Left forelimb (tissue), 1 donor: ENCODE measurements at regions not wholly inside any gene's neighbourhood (a gene's known extent, or its start where the extent isn't known, plus 50 kb on each side); places are given as distances from the start of the nearest gene placed in this dataset.

Source experiments
- DNase-seq: peaks from one replicate; pipeline ENCODE4 v3.0.0-alpha.2; 2018; ENCODE audit warnings: low spot score

GRCh38 chr4:53693909-53694308 lies 102.6 kb upstream of the LNX1 start:
- no peak for DNase-seq

- DNase-seq = no peak
These were observed 102.1 kb upstream of the LNX1 start for GRCh38 chr4:53693408-53693807.

GRCh38 chr4:53688186-53688790 lies 97.0 kb upstream of the LNX1 start:
- no peak for DNase-seq

GRCh38 chr4:53686521-53686920 lies 95.2 kb upstream of the LNX1 start:
- no peak for DNase-seq

- no peak for DNase-seq
These were observed 93.1 kb upstream of the LNX1 start for GRCh38 chr4:53684136-53685130.

GRCh38 chr4:53682908-53683307 lies 91.6 kb upstream of the LNX1 start:
- DNase-seq = no peak

GRCh38 chr4:53682196-53682595 lies 90.9 kb upstream of the LNX1 start:
- no peak for DNase-seq

- no peak for DNase-seq
These were observed 89.3 kb upstream of the LNX1 start for GRCh38 chr4:53680598-53680997.

GRCh38 chr4:53680168-53680567 lies 88.9 kb upstream of the LNX1 start:
- DNase-seq = no peak

- no peak for DNase-seq
These were observed 85.2 kb upstream of the LNX1 start for GRCh38 chr4:53676402-53676871.

- no peak for DNase-seq
These were observed 83.6 kb upstream of the LNX1 start for GRCh38 chr4:53674903-53675302.

GRCh38 chr4:53672873-53673272 lies 81.6 kb upstream of the LNX1 start:
- no peak for DNase-seq

GRCh38 chr4:53671757-53672156 lies 80.5 kb upstream of the LNX1 start:
- DNase-seq = no peak

- no peak for DNase-seq
These were observed 68.5 kb upstream of the LNX1 start for GRCh38 chr4:53659737-53660136.

- no peak for DNase-seq
These were observed 67.8 kb upstream of the LNX1 start for GRCh38 chr4:53659112-53659511.

GRCh38 chr4:53658029-53658428 lies 66.7 kb upstream of the LNX1 start:
- no peak for DNase-seq

GRCh38 chr4:53656421-53656981 lies 65.2 kb upstream of the LNX1 start:
- DNase-seq = no peak

GRCh38 chr4:53654300-53654758 lies 63.0 kb upstream of the LNX1 start:
- no peak for DNase-seq

GRCh38 chr4:53653484-53654053 lies 62.3 kb upstream of the LNX1 start:
- DNase-seq = no peak

GRCh38 chr4:53651156-53651735 lies 60.0 kb upstream of the LNX1 start:
- no peak for DNase-seq

GRCh38 chr4:53649357-53649756 lies 58.1 kb upstream of the LNX1 start:
- no peak for DNase-seq

- no peak for DNase-seq
These were observed 56.3 kb upstream of the LNX1 start for GRCh38 chr4:53647547-53647946.
